Heart left ventricle (tissue), 16 donors: ENCODE measurements at regions not wholly inside any gene's neighbourhood (a gene's known extent, or its start where the extent isn't known, plus 50 kb on each side); places are given as distances from the start of the nearest gene placed in this dataset.

Experiments used
- ATAC-seq, 4 donors: fragments of 200-7000 bp; cut with Tn5 transposase; one replicate each; pipeline ENCODE4 v1.9.1; 2020 to 2022; ENCODE audit warnings: moderate library complexity in 4 of 4, mild to moderate bottlenecking in 3 of 4, moderate number of reproducible peaks in 1 of 4
- DNase-seq, 5 donors: peaks; one replicate each; pipeline ENCODE4 v3.0.0-alpha.2; 2020
- H3K27ac ChIP-seq, 12 donors: fragments of 200-600 bp; sonication (generic) in 4 of 12; one replicate each; pipeline versions ENCODE4 v1.5.0 to v1.8.0; 2016 to 2022; ENCODE audit warnings: mild to moderate bottlenecking in 2 of 12
- H3K27me3 ChIP-seq, 9 donors: fragments of 200-600 bp; sonication (generic) in 2 of 9; one replicate each; pipeline versions ENCODE4 v1.5.1 to v1.8.0; 2016 to 2022; ENCODE audit warnings: mild to moderate bottlenecking in 3 of 9
- H3K36me3 ChIP-seq, 9 donors: fragments of 200-600 bp; sonication (generic) in 2 of 9; one replicate each; pipeline versions ENCODE4 v1.5.0 to v1.8.0; 2018 to 2022; ENCODE audit warnings: mild to moderate bottlenecking in 2 of 9
- H3K4me1 ChIP-seq, 12 donors: fragments of 200-600 bp; sonication (generic) in 4 of 12; one replicate each; pipeline versions ENCODE4 v1.5.0 to v1.8.0; 2016 to 2022; ENCODE audit warnings: mild to moderate bottlenecking in 3 of 12
- H3K4me3 ChIP-seq, 12 donors: fragments of 200-600 bp; sonication (generic) in 4 of 12; one replicate each; pipeline versions ENCODE4 v1.5.0 to v1.8.0; 2017 to 2022; ENCODE audit warnings: mild to moderate bottlenecking in 9 of 12, moderate library complexity in 4 of 12
- H3K9me3 ChIP-seq, 12 donors: fragments of 200-600 bp; sonication (generic) in 4 of 12; one replicate each; pipeline versions ENCODE4 v1.5.0 to v1.8.0; 2016 to 2022; ENCODE audit warnings: mild to moderate bottlenecking in 1 of 12
- POLR2A ChIP-seq, 2 donors: fragments of 450-650 bp; IDR thresholded peaks; one replicate each; pipeline ENCODE4 v1.6.1; 2017; ENCODE audit warnings: antibody characterized with exemption in 2 of 2, mild to moderate bottlenecking in 2 of 2, moderate library complexity in 2 of 2
- WGBS, 4 donors: extraction: QIAGEN DNeasy Blood & Tissue Kit in 2 of 4; methylation state at CpG; one replicate each; pipeline versions ENCODE4 v1.1.5 to v1.1.7; 2013 to 2018; 5-methylcytosine and 5-hydroxymethylcytosine counted together
- intact Hi-C, 10 donors: fragments of 100-400 bp; cut with DNase I; formaldehyde crosslinking; loops; one replicate each; pipeline versions ENCODE4 v1.11.1 to v1.14.2; 2022
- TF ChIP-seq, protein P1 (sequence below), 12 donors: fragments of 200-600 bp; sonication (generic) in 4 of 12; IDR thresholded peaks; one replicate each; pipeline versions ENCODE4 v1.5.0 to v1.8.0; 2018 to 2022; ENCODE audit warnings: antibody characterized with exemption in 12 of 12, mild to moderate bottlenecking in 5 of 12
- donor health status: ischemic (EF 13 %, LVEDD 7.1; RV severe dilation, severe dysfunction).
- donor health status: healthy with polysubstance abuse.
- donor health status: DM: no; HTN: yes; CAD: no.
- donor health status: DM: no; HTN: no; CAD: no.
- donor health status: ischemic (EF 25% LVEDD 6.9; RV normal size, moderate dysfunction).
- donor health status: ischemic (EF 25% LVEDD 5.7; RV mildly dilated, moderate dysfunction).
- donor health status: healthy.
- donor health status: DM: yes; HTN: yes; CAD: no.
- donor health status: ischemic (EF 35%, LVEDD 5.7; RV mildly dilated, moderate dysfunction).
- donor health status: nonischemic (EF 11% LVEDD 7.7; RV severe dilation, severe dysfunction).
- donor health status: DM: yes; HTN: yes; CAD: no.
- donor health status: PGD.
- donor health status: ischemic (EF 29% LVEDD 5.4; RV normal size, mild dysfunction).
- donor health status: nonischemic (EF 23%, LVEDD 6.1; RV moderate dilation, normal function).

DNA sequence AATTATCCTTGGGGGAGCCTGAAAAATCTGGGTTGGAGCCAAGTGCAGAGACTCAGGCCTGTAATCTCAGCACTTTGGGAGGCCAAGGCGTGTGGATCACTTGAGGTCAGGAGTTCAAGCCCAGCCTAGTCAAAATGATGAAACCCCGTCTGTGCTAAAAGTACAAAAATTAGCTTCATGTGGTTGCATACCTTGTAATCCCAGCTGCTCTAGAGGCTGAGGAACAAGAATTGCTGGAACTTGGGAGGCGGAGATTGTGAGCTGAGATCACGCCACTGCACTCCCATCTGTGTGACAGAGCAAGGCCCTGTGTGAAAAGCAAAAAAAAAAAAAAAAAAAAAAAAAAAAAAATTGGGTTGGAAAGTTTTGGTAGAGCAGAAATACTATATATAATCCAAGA is 1563.6 kb upstream of the PRMT6 start:
- TF ChIP-seq, protein P1, sequence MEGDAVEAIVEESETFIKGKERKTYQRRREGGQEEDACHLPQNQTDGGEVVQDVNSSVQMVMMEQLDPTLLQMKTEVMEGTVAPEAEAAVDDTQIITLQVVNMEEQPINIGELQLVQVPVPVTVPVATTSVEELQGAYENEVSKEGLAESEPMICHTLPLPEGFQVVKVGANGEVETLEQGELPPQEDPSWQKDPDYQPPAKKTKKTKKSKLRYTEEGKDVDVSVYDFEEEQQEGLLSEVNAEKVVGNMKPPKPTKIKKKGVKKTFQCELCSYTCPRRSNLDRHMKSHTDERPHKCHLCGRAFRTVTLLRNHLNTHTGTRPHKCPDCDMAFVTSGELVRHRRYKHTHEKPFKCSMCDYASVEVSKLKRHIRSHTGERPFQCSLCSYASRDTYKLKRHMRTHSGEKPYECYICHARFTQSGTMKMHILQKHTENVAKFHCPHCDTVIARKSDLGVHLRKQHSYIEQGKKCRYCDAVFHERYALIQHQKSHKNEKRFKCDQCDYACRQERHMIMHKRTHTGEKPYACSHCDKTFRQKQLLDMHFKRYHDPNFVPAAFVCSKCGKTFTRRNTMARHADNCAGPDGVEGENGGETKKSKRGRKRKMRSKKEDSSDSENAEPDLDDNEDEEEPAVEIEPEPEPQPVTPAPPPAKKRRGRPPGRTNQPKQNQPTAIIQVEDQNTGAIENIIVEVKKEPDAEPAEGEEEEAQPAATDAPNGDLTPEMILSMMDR (IDR thresholded peaks at IDR 0.05), result no peak
- TF ChIP-seq POLR2A (IDR thresholded peaks at IDR 0.05), result no peak
- H3K36me3 ChIP-seq, result no peaks in the 10 kb centered on the region
- DNase-seq (no peak), ATAC-seq (no peak)
- H3K4me3 ChIP-seq, result no peak overlapping the region
- H3K27ac ChIP-seq, result no peak overlapping the region
- 36 to 65% (median 56%) methylated on average over 4 of the region's 4 CpGs for WGBS, 4 donors
- peaks cover 0 to 4% (median 0%) of the 10 kb centered on the region in 12 donors for H3K9me3 ChIP-seq
- H3K27me3 ChIP-seq, result no peaks in the 10 kb centered on the region
- H3K4me1 ChIP-seq, result no peaks in the 10 kb centered on the region
- intact Hi-C loops, result no loop called here

DNA sequence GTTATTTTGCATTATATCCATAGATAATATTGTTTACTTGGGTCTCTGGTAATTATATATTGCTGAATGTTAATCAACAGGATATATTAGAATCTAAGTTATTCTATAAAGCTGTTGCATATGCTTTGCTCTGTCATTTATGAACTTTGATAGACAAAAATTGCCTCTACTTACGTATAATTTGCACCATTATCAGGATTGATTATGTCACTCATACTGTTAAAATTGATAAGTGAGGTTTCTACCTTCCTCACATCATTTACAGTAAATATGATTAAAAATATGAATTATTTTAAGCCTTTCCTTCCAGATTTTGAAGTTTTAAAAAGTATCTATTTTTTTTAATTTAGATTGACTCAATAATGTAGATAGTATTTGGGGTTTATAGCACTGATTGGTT is 1540.4 kb upstream of the PRMT6 start:
- Histone ChIP-seq H3K4me1 (no peaks in the 10 kb centered on the region), H3K27ac (no peak overlapping the region), H3K36me3 (no peaks in the 10 kb centered on the region), H3K27me3 (no peaks in the 10 kb centered on the region), H3K9me3 (peaks cover 0 to 3% (median 0%) of the 10 kb centered on the region in 12 donors), H3K4me3 (no peak overlapping the region)
- ATAC-seq, result no peak
- no peak for DNase-seq
- intact Hi-C loops, result no loop called here
- WGBS, 4 donors, result 0 to 58% (median 36%) methylated on average over 1 of the region's 1 CpG
- no peak for TF ChIP-seq POLR2A (IDR thresholded peaks at IDR 0.05)
- TF ChIP-seq, protein P1 (IDR thresholded peaks at IDR 0.05), result no peak

DNA sequence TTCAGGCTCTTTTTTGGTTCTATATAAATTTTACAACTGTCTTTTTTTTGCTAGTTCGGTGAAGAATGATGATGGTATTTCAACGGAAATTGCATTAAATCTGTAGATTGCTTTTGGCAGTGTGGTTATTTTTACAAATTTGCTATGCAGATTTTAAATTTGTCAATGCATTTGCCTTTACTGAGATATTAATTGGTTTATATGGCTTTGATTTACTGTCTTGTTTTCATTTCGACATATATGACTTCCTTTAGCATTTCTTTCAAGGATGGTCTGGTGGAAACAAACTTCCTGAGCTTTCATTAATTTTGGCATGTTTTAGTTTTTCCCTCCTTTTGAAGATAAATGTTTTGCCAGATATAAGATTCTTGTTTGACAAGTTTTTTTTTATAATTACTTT is 1522.5 kb upstream of the PRMT6 start:
- no peak for DNase-seq
- TF ChIP-seq, protein P1 (IDR thresholded peaks at IDR 0.05), result no peak
- no peak for TF ChIP-seq POLR2A (IDR thresholded peaks at IDR 0.05)
- ATAC-seq, result no peak
- Histone ChIP-seq H3K9me3 (peaks cover 0 to 37% (median 13%) of the 10 kb centered on the region in 12 donors), H3K27ac (no peak overlapping the region), H3K36me3 (no peaks in the 10 kb centered on the region), H3K4me1 (no peaks in the 10 kb centered on the region), H3K4me3 (no peak overlapping the region), H3K27me3 (no peaks in the 10 kb centered on the region)
- intact Hi-C loops, result no loop called here
- 72 to 80% (median 78%) methylated on average over 3 of the region's 3 CpGs for WGBS, 4 donors

DNA sequence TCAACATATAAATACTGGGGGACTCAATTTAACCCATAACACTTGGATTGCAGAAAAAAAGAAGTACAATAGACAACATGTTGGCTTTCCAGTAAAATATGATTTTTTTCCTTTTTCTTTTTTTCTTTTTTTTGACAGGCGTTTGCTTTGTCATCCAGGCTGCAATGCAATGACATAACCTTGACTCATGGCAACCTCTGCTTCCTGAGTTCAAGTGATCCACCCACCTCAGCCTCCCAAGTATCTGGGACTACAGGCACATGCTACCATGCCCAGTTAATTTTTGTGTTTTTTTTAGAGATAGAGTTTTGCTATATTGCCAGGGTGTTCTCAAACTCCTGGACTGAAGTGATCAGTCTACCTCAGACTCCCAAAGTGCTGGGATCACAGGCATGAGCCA is 1512.0 kb upstream of the PRMT6 start:
- TF ChIP-seq POLR2A (IDR thresholded peaks at IDR 0.05), result no peak
- TF ChIP-seq, protein P1 (IDR thresholded peaks at IDR 0.05), result no peak
- 46 to 71% (median 61%) methylated on average over 1 of the region's 1 CpG for WGBS, 4 donors

More for the DNA sequence above, 1512.0 kb upstream of the PRMT6 start:
- H3K4me3 ChIP-seq, result no peak overlapping the region
- DNase-seq, result no peak
- H3K36me3 ChIP-seq, result no peaks in the 10 kb centered on the region
- H3K4me1 ChIP-seq, result no peaks in the 10 kb centered on the region
- H3K27me3 ChIP-seq, result no peaks in the 10 kb centered on the region
- H3K9me3 ChIP-seq, result peaks cover 0 to 10% (median 0%) of the 10 kb centered on the region in 12 donors
- intact Hi-C loops, result no loop called here
- no peak for ATAC-seq
- no peak overlapping the region for H3K27ac ChIP-seq
